NCI-H1105 (cell line): ENCODE measurements at regions not wholly inside any gene's neighbourhood (a gene's known extent, or its start where the extent isn't known, plus 50 kb on each side); places are given as distances from the start of the nearest gene placed in this dataset.

Experiments used
- DNase-seq: peaks from one replicate; lab custom pipeline; 2025; lab: John Stamatoyannopoulos, UW

DNA sequence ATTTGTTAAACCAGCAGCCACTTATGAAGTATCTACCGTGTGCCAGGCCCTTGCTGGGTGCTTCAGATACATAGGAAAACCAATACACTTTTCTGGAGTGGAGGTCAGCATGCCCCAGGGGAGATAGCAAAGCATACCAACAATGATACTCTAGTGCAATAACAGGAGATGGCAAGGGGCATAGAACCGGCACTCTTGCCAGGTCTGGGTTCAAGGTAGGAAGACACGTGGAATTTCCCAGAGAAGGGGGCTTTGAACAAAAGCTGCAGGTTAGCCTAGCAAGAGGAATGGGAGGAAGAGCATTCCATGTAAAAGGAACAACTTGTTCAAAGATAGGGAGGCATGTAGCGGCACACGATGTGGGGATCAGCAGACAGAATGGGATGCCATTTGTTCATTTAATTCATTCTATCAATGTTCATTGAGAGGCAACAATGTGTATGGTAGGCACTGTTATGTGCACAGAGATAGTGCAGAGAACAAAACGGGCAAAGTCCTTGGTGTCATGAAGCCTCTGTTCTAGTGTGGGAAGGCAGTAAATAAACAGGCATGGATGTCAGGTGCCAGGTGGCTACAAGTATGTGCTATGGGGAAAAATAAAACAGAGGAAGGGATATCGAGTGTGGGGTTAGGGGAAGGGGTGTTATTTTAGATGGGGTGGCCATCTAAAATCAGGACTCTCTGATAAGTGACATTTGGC, 162.6 kb upstream of the E2F8 start:
- DNase-seq, result no peak

DNA sequence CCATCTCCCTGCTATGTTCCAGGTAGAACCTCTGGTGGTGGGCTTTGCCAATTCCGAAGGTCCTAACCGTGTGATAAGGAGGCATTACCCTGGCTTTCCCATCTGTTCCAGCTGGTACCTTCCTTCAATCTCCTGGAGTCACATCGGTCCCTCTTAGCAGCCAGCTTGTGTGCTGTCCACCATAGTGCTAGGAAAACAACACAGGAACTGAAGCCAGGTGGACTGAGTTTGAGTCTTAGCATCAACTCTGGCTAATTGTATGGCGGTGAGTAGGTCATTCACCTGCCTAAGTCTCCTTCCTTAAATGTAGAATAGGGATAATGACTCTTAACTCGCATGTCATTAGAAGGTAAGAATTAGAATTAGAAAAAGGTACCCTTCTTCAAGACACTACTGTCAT, 159.6 kb upstream of the E2F8 start:
- DNase-seq, result no peak

DNA sequence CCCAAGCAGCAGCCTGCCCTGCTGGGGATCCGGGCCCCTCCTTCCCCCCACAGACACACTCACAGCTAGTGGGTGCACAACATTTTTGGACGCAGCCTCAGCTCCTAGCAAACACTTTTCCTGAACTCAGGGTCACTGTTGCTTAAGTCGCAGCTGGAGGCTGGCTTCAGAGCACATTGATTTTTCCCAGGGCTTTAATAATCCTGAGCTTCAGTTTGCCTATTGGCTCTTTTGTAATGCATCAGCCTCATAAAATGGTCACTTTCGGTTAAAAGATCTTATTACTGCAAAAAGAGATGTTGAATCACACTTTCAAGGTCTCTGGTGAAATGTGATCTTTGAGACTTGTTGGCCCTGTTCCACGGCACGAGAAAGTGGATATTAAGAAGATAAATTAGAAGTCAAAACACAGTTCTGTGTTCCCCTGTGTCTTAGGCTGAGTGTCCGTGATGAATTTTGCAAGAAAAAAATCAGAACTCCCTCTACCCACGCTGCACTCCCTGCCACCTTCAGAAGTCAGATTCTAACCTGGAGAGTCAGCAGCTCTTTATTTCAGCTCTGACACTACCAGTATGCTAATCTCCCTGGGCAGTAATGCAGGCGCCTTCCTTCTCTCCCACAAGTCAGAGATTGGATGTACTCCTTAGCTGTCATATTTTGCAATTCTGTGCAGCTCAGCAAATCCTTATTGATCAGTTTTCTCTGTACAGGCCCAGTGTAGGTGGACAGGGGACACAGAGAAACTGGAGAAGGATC, 158.2 kb upstream of the E2F8 start:
- no peak for DNase-seq

DNA sequence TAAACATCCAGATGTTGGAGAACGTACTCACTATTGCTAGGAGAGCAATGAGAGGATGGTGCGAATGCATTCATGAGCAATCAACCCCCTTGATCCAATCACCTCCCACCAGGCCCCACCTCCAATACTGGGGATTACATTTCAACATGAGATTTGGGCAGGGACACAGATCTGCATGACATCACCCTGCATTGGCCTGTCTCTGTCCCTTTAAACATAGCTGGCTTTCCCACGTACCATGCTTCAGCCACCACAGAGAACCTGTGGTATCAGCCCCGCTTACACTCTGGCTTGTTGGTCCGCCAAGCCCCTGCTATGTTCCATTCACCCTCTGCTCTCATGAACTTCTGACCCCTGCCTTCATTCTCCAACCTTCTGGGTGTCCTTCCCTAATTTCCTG, 157.5 kb upstream of the E2F8 start:
- DNase-seq, result no peak

DNA sequence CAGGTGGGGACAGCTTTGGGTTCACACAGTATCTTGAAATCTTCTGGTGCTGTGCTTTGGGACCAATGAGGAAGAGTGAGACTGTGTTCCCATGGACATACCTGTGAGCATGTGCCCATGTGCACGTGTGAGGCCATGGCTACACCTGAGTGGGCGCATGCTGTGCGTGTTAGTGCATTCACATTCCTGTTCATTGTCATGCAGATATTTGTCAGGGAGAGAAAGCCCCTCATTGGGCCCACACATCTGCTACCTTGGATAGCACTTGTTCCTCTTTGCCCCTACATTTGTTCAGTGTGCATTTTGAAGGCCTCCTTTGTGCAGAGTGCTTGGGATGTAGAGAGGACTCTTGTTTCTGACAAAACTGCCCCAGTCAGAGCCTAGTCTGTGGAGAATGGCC, 154.3 kb upstream of the E2F8 start:
- DNase-seq, result no peak

DNA sequence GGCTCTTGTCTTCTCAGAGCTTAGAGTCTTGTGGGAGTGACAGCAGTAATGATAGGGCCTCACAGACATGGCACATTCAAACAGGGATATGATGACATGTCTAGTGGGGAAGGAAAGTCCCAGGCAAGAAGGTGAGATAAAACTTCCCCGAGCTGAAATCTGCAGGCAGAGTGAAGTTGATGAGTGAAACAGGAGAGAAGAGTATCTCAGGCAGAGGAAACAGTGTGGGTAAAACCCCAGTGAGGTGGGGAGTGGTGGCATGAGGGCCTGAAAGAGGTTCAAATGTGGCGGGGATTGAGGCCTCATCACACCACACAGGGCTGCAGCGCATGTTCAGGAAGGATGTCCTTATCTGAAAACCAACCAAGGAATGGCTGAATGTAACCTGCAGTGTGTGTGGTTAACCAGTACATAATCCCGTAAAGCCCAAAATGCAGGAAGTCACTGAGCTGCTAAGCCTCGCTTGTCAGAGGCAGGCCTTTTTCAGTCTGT, 153.8 kb upstream of the E2F8 start:
- DNase-seq, result no peak

DNA sequence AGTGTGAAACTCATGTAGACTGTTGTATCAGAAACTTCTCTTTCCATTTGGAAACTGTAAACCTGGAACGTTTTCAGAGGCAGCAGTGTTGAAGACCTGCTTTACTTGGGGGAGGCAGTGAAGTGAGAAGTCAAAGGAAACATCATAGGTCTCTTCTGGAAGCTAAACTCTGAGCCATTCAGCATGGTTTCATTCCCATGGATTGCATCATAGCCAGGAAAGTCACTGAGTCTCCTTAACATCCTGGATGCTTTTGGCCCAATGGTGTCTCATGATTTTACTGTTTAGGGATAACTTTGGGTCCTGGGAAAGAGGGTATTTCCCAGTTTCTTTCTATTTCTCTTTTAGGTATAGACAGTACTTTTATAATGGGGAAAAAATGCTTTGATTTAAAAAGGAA, 153.2 kb upstream of the E2F8 start:
- DNase-seq, result no peak

DNA sequence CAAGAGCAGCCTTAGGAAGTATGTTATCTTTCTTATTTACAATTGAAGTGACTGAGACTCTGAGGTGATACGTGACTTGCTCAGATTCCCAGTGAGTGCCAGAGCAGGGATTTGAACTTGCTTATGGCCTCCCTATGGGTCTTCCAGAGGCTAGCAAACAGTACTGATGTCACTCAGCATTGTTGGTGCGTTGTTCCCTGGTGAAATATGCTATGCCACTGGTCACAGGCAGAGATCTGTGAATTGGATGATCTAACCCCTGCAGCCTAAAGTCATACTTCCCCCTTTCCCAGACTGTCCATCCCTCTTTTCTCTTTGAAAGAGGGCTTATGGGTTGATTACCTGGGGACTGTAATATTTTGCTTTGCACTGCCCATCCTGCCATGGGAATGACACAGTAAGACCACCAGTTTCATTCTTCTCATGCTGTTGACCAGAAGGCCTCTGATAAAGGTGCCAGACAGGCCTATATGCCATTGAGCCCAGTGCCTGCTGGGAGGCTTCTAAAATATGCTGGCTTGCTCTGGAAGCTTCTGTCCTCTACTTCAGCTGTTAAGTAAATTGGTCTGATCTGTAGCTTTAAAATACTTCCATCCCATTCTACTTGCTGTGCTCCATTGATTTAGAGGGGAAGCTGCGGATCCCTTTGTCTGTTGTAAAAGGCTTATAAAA, 152.2 kb upstream of the E2F8 start:
- DNase-seq, result no peak

DNA sequence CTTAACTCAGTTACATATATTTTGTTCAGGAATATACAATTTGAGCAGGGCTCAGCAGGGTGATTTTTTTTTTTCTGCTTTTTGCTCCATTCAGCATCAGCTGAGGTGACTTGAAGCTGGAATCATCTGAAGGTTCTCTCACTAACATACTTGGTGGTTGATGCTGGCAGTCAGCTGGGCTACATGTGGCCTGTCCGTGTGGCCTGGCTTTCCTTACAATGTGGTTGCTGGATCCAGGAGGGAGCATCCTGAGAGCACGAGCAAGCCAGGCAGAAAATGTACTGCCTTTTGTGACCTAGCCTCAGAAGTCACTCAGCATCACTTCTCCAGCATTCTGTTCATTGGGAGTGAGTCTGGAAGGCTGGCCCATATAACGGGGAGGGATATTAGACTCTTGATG, 151.6 kb upstream of the E2F8 start:
- no peak for DNase-seq

DNA sequence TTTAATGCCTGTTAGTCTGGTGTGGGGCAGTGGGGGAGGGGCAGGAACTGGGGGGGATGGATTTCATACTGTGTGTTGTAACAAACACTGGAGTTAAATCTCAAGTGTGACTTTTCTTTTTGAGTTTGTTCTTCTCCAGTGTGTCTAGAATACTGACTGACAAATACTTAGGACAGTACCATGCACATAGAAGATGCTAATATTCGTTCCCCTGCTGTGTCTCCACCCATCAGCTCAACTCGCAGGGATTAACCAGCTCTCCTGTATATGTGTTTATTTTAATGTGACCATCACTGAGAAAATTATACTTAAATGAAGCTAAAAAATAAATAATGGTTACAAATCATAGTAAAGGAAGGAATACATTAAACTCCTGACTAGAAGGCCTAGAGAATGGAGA, 150.9 kb upstream of the E2F8 start:
- DNase-seq, result no peak

DNA sequence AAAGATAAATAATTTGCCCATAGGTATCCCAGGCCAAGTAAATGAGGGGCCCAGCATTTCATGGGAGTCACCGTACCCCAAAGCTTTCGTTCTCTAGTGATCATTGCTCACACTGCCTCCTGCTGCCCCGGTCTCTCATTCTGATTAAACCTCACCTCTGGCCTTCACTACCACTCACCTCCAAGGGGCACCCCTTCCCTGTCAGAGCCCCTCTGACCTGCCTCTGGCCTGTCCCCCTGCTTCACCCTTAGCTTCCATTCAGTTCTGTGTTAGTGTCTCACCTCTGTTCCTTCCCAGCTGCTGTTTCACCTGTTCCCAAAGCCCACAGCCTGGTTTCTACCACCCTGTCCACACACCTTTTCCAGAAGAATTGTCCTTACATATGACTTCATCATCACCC, 150.3 kb upstream of the E2F8 start:
- DNase-seq, result no peak

DNA sequence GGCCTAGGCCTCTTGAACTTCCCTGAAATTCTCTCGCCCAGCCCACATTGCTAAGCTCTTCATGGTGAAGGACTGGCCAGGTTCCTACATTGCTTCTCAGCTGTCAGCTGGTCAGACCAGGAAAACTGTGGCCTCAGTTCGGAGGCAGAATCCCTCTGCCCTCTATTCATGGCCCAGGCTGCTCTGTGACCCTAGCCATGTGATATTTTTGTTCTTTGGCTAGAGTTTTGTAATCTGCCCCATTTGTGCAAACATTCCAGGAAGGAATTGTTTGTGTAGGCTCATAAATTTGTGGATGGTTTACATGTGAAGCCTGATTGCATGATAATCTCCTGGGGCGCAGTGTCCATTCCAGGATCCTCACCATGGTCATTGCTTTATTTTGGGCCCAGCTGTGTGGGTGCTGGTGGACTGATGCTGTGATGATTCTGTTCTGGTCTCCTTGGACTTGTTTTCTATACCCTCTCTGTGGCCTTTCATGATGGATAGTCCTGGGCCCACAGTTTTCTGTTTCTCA, 149.1 kb upstream of the E2F8 start:
- DNase-seq, result no peak

DNA sequence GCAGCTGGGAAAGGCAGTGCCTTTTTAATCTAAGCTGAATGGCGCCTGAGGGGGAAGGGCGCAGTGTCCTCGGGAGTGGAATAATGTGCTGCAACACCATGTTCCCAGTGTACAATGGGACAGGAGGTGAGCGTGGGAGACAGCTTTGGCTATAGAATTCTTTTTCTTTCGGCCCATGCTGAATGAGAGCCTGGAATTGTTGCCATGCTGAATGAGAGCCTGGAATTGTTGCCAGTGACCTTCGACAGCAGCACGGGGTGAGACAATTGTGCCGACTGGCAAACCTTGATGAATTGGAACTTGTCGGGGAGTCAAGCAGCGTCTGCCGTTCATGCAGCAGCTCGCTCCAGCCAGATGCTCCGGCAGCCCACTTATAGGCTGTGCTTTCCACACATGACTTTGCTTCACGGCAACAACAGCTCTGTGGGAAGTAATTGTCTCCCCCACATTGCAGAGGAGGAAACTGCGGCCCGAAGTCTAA, 141.4 kb upstream of the E2F8 start:
- DNase-seq, result no peak

DNA sequence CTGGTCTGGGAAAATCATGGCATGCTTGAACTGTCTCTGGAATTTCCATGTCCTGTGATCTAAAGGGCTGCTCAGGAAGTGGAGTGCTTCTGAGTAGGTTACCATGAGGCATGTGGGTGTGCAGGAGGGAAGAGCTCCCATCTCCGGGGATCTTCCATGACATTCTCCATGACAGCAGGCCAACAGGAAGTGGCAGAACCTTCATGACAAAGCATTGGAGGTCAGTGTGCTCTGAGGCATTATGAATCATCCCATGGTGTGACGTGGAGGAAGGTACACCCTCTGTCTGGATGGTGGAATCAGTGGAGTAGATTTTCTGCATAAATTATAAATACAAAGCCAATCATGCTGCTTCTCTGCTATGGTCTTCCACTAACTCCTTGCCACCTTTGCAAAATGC, 139.6 kb upstream of the E2F8 start:
- no peak for DNase-seq

DNA sequence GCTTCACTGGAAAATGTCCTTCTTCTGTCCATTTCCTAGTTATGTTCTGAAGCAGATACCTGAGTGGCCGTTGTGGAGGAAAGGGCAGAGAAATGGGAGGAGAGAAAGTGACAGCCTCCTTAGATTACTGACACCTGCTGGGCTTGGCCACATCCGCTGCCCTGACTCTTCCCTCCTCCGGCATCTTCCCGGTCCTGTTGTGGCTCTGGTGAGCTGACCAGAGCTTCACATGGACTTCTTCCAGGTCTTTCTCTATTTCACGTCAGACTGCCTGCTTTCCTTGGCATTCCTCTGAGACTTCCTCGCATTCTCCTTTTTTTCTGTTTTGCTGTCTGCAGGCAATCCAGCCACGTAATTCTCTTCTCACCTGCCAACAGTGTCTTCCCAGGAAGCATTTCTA, 138.7 kb upstream of the E2F8 start:
- DNase-seq, result no peak

DNA sequence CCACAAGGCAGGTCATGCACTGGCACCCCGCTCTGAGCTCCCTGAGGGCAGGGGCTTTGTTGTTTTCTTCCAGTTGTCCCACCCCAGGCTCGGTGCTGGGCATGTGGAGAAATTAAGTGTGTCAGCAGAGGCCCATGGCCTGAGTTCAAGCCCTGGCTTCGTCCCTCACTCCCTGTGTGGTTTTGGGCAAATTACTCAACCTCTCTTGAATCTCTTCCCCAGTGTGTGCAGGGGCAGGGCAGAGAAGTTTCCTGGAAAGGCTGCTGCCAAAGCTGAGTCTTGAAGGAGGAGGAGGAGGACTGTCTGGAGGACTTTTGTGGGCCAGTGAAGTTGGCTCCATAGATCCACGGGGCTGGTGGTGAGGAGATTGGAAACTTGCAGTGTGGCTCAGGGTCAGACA, 138.1 kb upstream of the E2F8 start:
- no peak for DNase-seq

DNA sequence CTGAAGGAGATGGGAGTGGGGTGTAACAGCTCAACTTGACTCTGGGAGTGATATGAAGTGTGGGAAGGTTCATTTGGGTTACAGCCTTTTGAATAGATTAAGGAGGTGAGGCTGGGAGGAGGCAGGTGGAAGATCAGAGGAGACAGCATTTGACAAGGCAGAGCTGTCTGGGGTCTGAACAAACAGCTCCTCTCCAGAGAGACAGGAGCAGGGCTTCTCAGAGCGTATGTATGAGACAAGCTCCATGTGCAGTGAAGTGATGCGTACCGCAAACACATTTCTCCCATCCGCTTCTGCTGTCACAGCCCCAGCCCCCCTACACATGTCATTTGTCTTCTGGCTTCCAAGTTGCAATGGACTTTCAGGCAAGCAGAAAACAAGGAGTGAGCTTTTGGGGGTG, 137.1 kb upstream of the E2F8 start:
- DNase-seq, result no peak

DNA sequence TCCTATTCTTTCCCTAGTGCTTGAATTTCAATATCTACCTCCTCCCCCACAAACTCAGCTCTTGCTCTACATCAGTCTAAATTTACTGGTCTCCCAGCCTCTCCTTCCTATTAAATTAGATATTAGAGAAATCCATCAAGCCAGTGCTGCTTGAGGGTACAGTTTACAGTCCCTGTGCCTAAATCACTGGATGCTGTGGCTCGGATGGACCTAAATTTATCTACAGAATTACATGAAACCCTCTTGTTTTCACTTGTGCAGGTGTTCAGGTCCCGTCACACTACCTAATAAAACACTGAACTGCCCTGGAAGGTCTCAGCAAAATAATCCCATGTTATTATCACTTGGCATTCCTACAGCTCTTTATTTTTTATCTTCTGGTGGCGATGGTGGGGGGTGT, 134.7 kb upstream of the E2F8 start:
- no peak for DNase-seq

DNA sequence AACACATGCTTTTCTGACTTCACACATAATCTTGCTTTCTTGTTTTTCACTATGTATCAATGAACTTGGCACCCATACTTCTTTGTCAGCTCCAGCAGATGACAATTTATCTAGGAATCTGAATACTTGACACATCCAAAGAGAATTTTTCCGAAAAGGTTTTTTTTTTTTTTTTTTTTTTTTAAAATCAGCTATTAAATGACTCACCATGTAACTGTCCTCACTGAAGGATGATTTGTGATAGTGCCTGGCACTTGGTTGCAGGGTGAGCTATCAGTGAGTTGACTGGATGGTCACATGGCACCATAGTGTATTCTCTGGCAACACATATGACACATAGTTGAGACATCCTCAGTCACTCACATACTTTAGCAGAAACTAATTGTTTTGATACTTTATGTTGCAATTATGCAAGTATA, 133.4 kb upstream of the E2F8 start:
- no peak for DNase-seq

DNA sequence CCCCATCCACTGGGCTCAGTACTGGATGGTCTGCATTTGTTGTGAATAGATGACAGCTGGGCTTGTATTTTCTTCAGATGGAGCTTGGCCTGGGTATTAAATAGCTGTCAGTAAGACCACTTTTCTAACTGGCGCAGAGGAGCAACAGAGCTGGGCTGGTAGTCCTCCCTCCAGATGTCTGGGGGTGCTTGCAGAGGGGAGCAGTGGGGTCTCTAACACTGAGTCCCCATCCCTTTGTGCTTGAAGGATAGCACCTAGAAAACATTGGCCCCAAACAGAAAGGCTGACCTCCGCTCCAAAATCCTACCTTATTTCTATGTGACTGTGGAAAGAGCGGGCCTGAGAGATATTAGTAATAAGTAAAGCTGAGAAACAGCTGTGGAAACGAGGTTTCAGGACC, 131.6 kb upstream of the E2F8 start:
- DNase-seq, result no peak

DNA sequence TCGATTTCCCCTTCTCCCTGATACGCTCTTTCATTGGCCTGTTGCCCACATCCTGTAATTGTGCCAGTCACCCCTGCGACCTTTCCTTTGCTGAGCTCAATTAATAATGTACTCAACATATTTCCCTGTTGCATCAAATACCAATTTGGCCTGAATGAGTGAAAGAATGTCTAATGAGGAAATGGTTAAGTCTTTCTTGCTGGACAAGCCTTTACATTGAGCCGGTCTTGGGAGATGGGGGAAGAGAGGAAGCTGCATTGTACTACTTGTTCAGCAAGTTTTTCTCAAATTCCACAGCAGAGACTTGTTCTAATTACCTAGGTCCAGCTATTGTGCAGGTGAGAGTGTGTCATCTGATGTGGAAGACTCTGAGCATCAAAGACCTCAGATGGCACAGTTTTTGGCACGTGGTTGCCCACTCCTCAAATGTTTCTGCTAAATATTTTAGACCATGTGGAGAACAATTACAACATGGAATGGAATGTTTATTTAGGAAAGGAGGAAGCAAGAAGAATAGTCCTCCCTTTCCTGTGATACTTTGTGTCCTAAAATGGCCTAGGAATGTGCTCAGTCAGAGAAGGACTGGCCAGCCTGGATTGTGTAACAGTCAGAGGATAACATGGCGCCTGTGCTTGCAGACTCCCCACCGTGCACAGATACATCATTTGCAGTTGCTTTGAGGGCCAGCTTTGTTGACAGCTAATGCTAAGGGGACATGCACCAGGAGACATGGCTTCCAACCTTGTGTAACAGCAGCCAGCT, 129.5 kb upstream of the E2F8 start:
- DNase-seq, result no peak

DNA sequence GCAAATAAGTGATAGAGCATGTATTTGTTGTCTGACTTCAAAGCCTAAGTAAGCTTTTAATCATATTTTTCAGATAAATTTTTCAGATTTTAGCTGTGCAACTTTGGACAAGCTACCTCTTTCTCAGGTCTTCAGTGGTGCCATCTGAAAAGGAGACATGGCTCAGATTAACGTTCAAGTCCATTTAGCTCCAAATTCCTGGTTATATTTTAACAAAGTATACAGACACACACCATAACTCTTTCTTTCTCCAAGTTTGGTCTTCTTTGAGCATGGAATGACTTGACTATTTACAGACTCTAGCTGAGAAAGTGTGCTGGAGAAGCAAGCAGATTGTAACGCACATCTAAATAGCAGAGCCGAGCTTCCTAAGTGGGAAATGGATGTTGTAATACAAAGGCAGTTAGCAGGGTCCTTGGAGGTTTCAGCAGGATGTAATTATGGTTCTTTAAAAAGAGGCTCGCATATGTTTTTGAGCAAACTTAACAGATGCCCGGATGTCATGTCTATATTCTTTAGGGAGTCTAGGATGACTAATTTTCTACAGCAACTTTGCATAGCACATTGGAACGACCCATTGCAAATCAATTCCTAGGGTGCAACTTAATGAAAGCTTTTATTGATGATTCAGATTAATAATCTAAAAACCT, 128.1 kb upstream of the E2F8 start:
- DNase-seq, result no peak
